H1 (cell line): ENCODE measurements at regions not wholly inside any gene's neighbourhood (a gene's known extent, or its start where the extent isn't known, plus 50 kb on each side); places are given as distances from the start of the nearest gene placed in this dataset.

Experiments
- CREB1 ChIP-seq: IDR thresholded peaks from 2 replicates; pipeline ENCODE4 v1.6.1; 2012; ENCODE audit warnings: inconsistent platforms
- EZH2 ChIP-seq: fragments of 200-600 bp; sonication (generic); IDR thresholded peaks from 2 replicates; pipeline ENCODE4 v1.7.1; 2012; ENCODE audit warnings: low read depth, mild to moderate bottlenecking, moderate library complexity, low read length, inconsistent platforms; ENCODE audit not compliant: severe bottlenecking
- GTF2F1 ChIP-seq: IDR thresholded peaks from 2 replicates; pipeline ENCODE4 v1.6.1; 2012; ENCODE audit warnings: low read depth, low read length, improper control_type of control experiment, borderline replicate concordance
- JUN ChIP-seq: IDR thresholded peaks from 2 replicates; pipeline ENCODE4 v1.6.1; 2011; ENCODE audit warnings: low read depth, mild to moderate bottlenecking, improper control_type of control experiment, low read length
- POLR2A ChIP-seq, 2 experiments: IDR thresholded peaks; 1 replicate in 1 of 2; 2 replicates in 1 of 2; pipeline ENCODE4 v1.6.1; 2011; ENCODE audit warnings: low read depth in 2 of 2, low read length in 2 of 2, mild to moderate bottlenecking in 2 of 2; ENCODE audit errors: control extremely low read depth in 1 of 2
- RAD21 ChIP-seq, 2 experiments: IDR thresholded peaks in 1 of 2; conservative IDR thresholded peaks in 1 of 2; 2 replicates each; pipeline ENCODE4 v1.6.1; 2011; ENCODE audit warnings: low read depth in 2 of 2, low read length in 2 of 2, improper control_type of control experiment in 1 of 2, inconsistent platforms in 1 of 2, mild to moderate bottlenecking in 1 of 2, moderate library complexity in 1 of 2
- RBBP5 ChIP-seq: IDR thresholded peaks from 2 replicates; pipeline ENCODE4 v1.7.1; 2012; ENCODE audit warnings: low read depth, mild to moderate bottlenecking, inconsistent platforms, low read length, moderate library complexity, borderline replicate concordance
- TCF12 ChIP-seq: IDR thresholded peaks from 2 replicates; pipeline ENCODE4 v1.6.1; 2011; ENCODE audit warnings: low read depth, mild to moderate bottlenecking, low read length
- TF ChIP-seq, protein P1 (sequence below), 3 experiments: IDR thresholded peaks; 1 replicate in 2 of 3; 2 replicates in 1 of 3; pipeline versions ENCODE4 v1.5.1 to v1.6.1; 2011; ENCODE audit warnings: low read length in 3 of 3, mild to moderate bottlenecking in 3 of 3, inconsistent platforms in 2 of 3, low read depth in 1 of 3, moderate library complexity in 1 of 3; ENCODE audit not compliant: insufficient read depth in 1 of 3; ENCODE audit errors: control extremely low read depth in 1 of 3

DNA sequence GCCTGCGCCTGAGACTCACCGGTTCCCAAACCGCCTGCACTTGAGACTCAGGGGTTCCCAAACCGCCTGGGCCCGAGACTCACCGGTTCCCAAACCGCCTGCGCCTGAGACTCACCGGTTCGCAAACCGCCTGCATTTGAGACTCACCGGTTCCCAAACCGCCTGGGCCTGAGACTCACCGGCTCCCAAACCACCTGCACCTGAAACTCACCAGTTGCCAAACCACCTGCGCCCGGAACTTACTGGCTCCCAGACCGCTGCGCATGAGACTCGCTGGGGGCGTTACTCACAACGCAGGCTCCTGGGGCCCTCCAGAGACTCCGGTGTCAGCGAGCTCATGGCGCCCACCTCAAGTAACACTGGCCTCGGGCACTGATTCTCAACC is 90.2 kb downstream of the DACT2 start:
- TF ChIP-seq CREB1 (no peak), EZH2 (no peak), POLR2A (IDR thresholded peaks at IDR 0.05; ENCODE audit: control extremely low read depth in 1 of 2, low read depth in 2 of 2, low read length in 2 of 2) (no peak), JUN (no peak), TCF12 (no peak), RAD21 (IDR thresholded peaks at IDR 0.05 in 1 of 2, conservative IDR thresholded peaks at IDR 0.05 in 1 of 2; ENCODE audit: low read depth in 2 of 2, low read length in 2 of 2) (no peak), GTF2F1 (no peak), RBBP5 (no peak)
- TF ChIP-seq, protein P1, sequence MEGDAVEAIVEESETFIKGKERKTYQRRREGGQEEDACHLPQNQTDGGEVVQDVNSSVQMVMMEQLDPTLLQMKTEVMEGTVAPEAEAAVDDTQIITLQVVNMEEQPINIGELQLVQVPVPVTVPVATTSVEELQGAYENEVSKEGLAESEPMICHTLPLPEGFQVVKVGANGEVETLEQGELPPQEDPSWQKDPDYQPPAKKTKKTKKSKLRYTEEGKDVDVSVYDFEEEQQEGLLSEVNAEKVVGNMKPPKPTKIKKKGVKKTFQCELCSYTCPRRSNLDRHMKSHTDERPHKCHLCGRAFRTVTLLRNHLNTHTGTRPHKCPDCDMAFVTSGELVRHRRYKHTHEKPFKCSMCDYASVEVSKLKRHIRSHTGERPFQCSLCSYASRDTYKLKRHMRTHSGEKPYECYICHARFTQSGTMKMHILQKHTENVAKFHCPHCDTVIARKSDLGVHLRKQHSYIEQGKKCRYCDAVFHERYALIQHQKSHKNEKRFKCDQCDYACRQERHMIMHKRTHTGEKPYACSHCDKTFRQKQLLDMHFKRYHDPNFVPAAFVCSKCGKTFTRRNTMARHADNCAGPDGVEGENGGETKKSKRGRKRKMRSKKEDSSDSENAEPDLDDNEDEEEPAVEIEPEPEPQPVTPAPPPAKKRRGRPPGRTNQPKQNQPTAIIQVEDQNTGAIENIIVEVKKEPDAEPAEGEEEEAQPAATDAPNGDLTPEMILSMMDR (IDR thresholded peaks at IDR 0.05; ENCODE audit: control extremely low read depth in 1 of 3, insufficient read depth in 1 of 3, low read depth in 1 of 3, low read length in 3 of 3): no peak
